Lower leg skin (tissue), 4 donors: ENCODE measurements at regions not wholly inside any gene's neighbourhood (a gene's known extent, or its start where the extent isn't known, plus 50 kb on each side); places are given as distances from the start of the nearest gene placed in this dataset.

Experiments
- DNase-seq, 2 donors: peaks; one replicate each; pipeline ENCODE4 v3.0.0-alpha.2; 2019; ENCODE audit warnings: low spot score in 2 of 2
- H3K4me3 ChIP-seq: fragments of 200-600 bp; sonication (generic); 2 replicates; pipeline ENCODE4 v1.5.1; 2017; ENCODE audit warnings: mild to moderate bottlenecking, low read depth; ENCODE audit not compliant: poor library complexity, severe bottlenecking
- POLR2A ChIP-seq, 2 donors: fragments of 450-650 bp; IDR thresholded peaks; one replicate each; pipeline ENCODE4 v1.6.1; 2016 to 2017; ENCODE audit warnings: antibody characterized with exemption in 2 of 2, mild to moderate bottlenecking in 1 of 2, moderate library complexity in 1 of 2
- WGBS, 2 donors: methylation state at CpG; one replicate each; pipeline ENCODE4 v1.1.5; 2018; 5-methylcytosine and 5-hydroxymethylcytosine counted together
- intact Hi-C: fragments of 100-400 bp; cut with DNase I; formaldehyde crosslinking; loops from one replicate; pipeline ENCODE4 v1.15.0; 2023; ENCODE audit warnings: low total_unique reads
- TF ChIP-seq, protein P1 (sequence below), 3 donors: fragments of 450-650 bp; IDR thresholded peaks; one replicate each; pipeline ENCODE4 v1.5.1; 2016; ENCODE audit warnings: antibody characterized with exemption in 3 of 3, mild to moderate bottlenecking in 3 of 3, moderate library complexity in 2 of 3

DNA sequence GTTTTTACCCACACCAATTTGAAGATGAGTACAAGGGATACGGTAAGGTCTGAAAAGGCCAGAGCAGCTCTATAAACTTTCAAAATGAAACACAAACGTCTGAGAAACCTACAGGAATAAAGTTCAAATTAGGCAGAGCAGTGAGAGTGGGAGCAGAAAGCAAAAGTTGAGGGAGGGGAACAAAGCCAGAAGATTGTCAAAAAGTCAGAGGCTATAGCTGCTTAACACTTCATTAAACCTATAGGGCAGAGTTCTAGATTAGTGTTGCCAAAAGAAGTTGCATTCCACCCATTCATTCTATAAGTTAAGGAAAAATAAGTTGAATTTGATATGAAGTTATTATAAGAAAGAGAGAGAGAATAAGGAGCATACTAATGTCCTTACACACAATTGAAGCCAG lies 309.6 kb upstream of the CD180 start:
- TF ChIP-seq, protein P1, sequence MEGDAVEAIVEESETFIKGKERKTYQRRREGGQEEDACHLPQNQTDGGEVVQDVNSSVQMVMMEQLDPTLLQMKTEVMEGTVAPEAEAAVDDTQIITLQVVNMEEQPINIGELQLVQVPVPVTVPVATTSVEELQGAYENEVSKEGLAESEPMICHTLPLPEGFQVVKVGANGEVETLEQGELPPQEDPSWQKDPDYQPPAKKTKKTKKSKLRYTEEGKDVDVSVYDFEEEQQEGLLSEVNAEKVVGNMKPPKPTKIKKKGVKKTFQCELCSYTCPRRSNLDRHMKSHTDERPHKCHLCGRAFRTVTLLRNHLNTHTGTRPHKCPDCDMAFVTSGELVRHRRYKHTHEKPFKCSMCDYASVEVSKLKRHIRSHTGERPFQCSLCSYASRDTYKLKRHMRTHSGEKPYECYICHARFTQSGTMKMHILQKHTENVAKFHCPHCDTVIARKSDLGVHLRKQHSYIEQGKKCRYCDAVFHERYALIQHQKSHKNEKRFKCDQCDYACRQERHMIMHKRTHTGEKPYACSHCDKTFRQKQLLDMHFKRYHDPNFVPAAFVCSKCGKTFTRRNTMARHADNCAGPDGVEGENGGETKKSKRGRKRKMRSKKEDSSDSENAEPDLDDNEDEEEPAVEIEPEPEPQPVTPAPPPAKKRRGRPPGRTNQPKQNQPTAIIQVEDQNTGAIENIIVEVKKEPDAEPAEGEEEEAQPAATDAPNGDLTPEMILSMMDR (IDR thresholded peaks at IDR 0.05): no peak
- TF ChIP-seq POLR2A (IDR thresholded peaks at IDR 0.05): no peak
- intact Hi-C loops: no loop called here
- WGBS, 2 donors: 85 to 86% methylated on average over 2 of the region's 2 CpGs
- no peak overlapping the region for H3K4me3 ChIP-seq
- DNase-seq: no peak

DNA sequence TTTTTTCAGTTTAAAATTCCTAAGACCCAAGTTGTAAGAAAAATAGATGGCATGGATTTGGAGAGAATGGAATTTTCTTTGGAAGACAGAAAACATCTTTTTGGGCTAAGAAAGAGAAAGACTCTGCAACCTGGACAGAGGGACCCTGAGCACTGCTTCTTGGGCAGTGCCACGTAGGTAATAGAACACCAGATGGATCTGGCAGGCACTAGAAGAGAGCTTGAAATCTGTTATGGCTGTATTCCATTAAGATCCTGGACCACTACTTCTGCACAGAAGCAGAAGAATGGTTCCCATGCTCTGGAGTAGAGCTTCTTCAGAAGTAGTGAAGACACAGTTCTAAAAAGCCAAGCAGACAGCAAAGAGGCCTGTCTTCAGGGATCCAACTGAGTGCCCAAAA lies 306.4 kb upstream of the CD180 start:
- 95 to 100% methylated on average over 1 of the region's 1 CpG for WGBS, 2 donors
- TF ChIP-seq POLR2A (IDR thresholded peaks at IDR 0.05): no peak
- TF ChIP-seq, protein P1 (IDR thresholded peaks at IDR 0.05): no peak
- DNase-seq: no peak
- no peak overlapping the region for H3K4me3 ChIP-seq
- intact Hi-C loops: no loop called here

DNA sequence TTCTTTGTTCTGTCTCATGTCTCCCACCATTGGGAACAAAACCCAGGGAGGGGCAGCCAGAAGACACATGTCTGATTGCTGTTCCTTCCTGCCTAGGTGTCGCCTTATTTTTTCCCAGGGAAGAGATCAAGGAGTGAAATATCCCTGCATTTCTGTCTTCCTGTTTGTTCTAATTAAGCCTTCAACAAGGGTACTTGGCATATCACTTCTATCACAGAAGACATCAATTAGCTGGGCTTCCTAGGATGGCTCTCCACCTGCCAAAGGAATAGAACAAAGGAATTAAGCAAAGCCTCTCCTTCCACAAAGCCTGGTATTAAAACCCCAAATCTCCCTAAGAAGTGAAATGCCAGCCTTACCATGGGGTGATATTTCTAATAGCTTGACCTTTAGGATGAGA lies 299.5 kb upstream of the CD180 start:
- 77 to 92% methylated on average over 1 of the region's 1 CpG for WGBS, 2 donors
- TF ChIP-seq, protein P1 (IDR thresholded peaks at IDR 0.05): no peak
- TF ChIP-seq POLR2A (IDR thresholded peaks at IDR 0.05): no peak
- intact Hi-C loops: no loop called here
- no peak for DNase-seq
- H3K4me3 ChIP-seq: no peak overlapping the region

DNA sequence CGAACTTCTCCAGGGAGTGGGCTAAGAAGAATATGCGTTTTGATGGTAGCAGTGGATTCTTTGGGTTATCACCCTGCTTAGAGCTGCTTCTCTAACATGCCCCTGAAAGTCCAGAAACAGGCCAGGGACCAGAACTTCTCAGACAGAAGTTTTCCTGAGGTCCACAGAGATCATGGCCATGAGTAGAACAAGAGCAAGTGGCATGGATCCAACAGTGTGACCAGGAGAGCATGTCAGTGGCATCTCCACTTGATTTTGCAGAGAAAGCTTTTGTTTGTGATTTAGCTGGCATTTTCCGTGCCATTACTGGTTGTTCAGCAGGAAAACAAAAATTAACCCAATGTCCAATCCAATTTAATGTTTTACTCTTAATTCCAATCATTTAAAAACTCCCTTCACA lies 298.5 kb upstream of the CD180 start:
- H3K4me3 ChIP-seq: no peak overlapping the region
- TF ChIP-seq, protein P1 (IDR thresholded peaks at IDR 0.05): no peak
- TF ChIP-seq POLR2A (IDR thresholded peaks at IDR 0.05): no peak
- intact Hi-C loops: no loop called here
- 87 to 89% methylated on average over 3 of the region's 3 CpGs for WGBS, 2 donors
- no peak for DNase-seq

DNA sequence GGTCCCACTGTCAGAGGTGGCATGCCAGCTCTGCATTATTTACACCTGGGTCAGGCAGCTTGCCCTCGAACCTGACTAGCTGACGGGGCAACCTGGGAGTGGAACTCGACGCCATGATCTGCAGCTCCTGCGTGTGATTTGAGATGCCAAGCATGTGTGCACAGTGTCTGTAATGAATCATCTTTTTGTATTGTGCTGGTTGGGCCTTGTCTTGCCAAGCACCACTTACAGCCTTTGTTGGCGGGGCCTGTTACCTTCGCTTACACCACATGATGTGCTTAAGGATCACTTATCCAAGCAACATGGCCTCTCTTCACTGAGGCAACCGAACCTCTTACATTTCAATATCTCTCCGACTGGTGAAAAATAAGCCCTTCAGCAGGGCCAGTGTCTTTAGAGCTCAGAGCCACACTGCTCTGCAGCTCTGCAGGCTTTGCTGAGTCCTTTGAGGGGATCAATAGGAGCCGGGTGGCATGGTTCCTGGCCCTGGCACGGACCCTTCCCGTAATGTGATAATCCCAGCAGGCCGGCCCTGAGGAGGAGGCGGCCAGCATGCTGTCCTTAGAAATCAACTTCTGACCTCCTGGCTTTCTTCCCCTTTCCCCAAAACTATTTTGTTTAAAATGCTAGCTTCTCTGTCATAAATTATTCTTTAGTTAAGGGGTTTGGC lies 297.7 kb upstream of the CD180 start:
- TF ChIP-seq, protein P1 (IDR thresholded peaks at IDR 0.05): no peak
- TF ChIP-seq POLR2A (IDR thresholded peaks at IDR 0.05): no peak
- DNase-seq: no peak
- no peak overlapping the region for H3K4me3 ChIP-seq
- 66 to 72% methylated on average over 14 of the region's 14 CpGs for WGBS, 2 donors
- intact Hi-C loops: no loop called here

DNA sequence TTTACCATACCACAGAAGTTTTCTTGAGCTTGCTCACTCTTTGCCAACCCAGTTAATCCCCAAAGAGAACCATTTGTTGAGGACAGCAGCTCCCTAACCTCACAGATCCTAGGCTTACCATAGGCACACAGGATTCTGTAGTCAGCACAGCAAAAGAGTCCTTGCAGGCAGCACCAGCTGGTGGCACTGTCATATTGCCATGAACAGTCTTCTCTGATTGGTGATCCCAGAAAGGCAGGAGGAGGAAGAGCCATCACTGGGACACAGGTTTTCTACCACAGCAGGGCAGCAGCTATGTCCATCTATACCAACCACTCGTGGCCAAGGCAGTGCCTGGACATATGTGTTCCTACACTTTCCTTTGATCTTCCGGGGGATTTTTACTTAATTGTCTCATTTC lies 297.1 kb upstream of the CD180 start:
- no peak for TF ChIP-seq POLR2A (IDR thresholded peaks at IDR 0.05)
- TF ChIP-seq, protein P1 (IDR thresholded peaks at IDR 0.05): no peak
- intact Hi-C loops: no loop called here
- no peak overlapping the region for H3K4me3 ChIP-seq
- WGBS, 2 donors: 78 to 87% methylated on average over 2 of the region's 2 CpGs
- peak in 1 of 2 donors; percentile 26 for DNase-seq
